ENCODE measurements at regions not wholly inside any gene's neighbourhood (a gene's known extent, or its start where the extent isn't known, plus 50 kb on each side); places are given as distances from the start of the nearest gene placed in this dataset.

- Histone ChIP-seq H3K27ac (no peak overlapping the region), H3K4me3 (no peak overlapping the region)
- no peak for DNase-seq (ENCODE audit: low spot score)
- no peak for TF ChIP-seq CTCF (IDR thresholded peaks at IDR 0.05)
These were observed 60.0 kb upstream of the NUP160 start for GRCh38 chr11:47908198-47908597.

- TF ChIP-seq CTCF (IDR thresholded peaks at IDR 0.05): no peak
- DNase-seq (ENCODE audit: low spot score): no peak
- Histone ChIP-seq H3K4me3 (no peak overlapping the region), H3K27ac (no peak overlapping the region)
These were observed 59.3 kb upstream of the NUP160 start for GRCh38 chr11:47907499-47907898.

GRCh38 chr11:47906066-47906465 is 57.9 kb upstream of the NUP160 start:
- no peak overlapping the region for H3K4me3 ChIP-seq
- DNase-seq (ENCODE audit: low spot score): no peak
- no peak overlapping the region for H3K27ac ChIP-seq
- no peak for TF ChIP-seq CTCF (IDR thresholded peaks at IDR 0.05)

- TF ChIP-seq CTCF (IDR thresholded peaks at IDR 0.05): no peak
- Histone ChIP-seq H3K27ac (no peak overlapping the region), H3K4me3 (no peak overlapping the region)
- no peak for DNase-seq (ENCODE audit: low spot score)
These were observed 57.4 kb upstream of the NUP160 start for GRCh38 chr11:47905358-47906059.

- H3K27ac ChIP-seq: no peak overlapping the region
- TF ChIP-seq CTCF (IDR thresholded peaks at IDR 0.05): no peak
- H3K4me3 ChIP-seq: no peak overlapping the region
- DNase-seq (ENCODE audit: low spot score): no peak
These were observed 56.7 kb upstream of the NUP160 start for GRCh38 chr11:47904808-47905207.

- Histone ChIP-seq H3K27ac (no peak overlapping the region), H3K4me3 (no peak overlapping the region)
- no peak for DNase-seq (ENCODE audit: low spot score)
- TF ChIP-seq CTCF (IDR thresholded peaks at IDR 0.05): no peak
These were observed 55.9 kb upstream of the NUP160 start for GRCh38 chr11:47904048-47904447.

- TF ChIP-seq CTCF (IDR thresholded peaks at IDR 0.05): no peak
- no peak for DNase-seq (ENCODE audit: low spot score)
- H3K4me3 ChIP-seq: no peak overlapping the region
- H3K27ac ChIP-seq: no peak overlapping the region
These were observed 51.7 kb upstream of the NUP160 start for GRCh38 chr11:47899801-47900200.
